Neuronal stem cell (in vitro differentiated cells): ENCODE measurements at regions not wholly inside any gene's neighbourhood (a gene's known extent, or its start where the extent isn't known, plus 50 kb on each side); places are given as distances from the start of the nearest gene placed in this dataset.

Source experiments
- DNase-seq: peaks from one replicate; pipeline ENCODE4 v3.0.0-alpha.2; 2013; ENCODE audit warnings: low spot score
- H2AFZ ChIP-seq: one replicate; pipeline ENCODE4 v1.6.1; 2013; ENCODE audit warnings: mild to moderate bottlenecking, low read length, inconsistent platforms
- H2AK5ac ChIP-seq: 2 replicates; pipeline ENCODE4 v1.6.1; 2013; ENCODE audit warnings: low read depth, mild to moderate bottlenecking, inconsistent platforms, low read length, moderate library complexity, mixed read lengths
- H2BK120ac ChIP-seq: 2 replicates; pipeline ENCODE4 v1.6.1; 2013; ENCODE audit warnings: low read depth, mild to moderate bottlenecking, inconsistent platforms, low read length, moderate library complexity, mixed read lengths
- H2BK12ac ChIP-seq: one replicate; pipeline ENCODE4 v1.6.1; 2013; ENCODE audit warnings: low read length, inconsistent platforms
- H2BK15ac ChIP-seq: 2 replicates; pipeline ENCODE4 v1.6.1; 2013; ENCODE audit warnings: mild to moderate bottlenecking, low read length, inconsistent platforms, mixed read lengths
- H2BK5ac ChIP-seq: one replicate; pipeline ENCODE4 v1.6.1; 2013; ENCODE audit warnings: inconsistent platforms, mild to moderate bottlenecking, low read length, moderate library complexity
- H3K14ac ChIP-seq: one replicate; pipeline ENCODE4 v1.6.1; 2013; ENCODE audit warnings: low read length, inconsistent platforms
- H3K18ac ChIP-seq: 2 replicates; pipeline ENCODE4 v1.6.1; 2013; ENCODE audit warnings: low read length, inconsistent platforms
- H3K23ac ChIP-seq: 2 replicates; pipeline ENCODE4 v1.6.1; 2013; ENCODE audit warnings: low read depth, mild to moderate bottlenecking, mixed read lengths, low read length, inconsistent platforms; ENCODE audit not compliant: poor library complexity
- H3K27ac ChIP-seq: replicated peaks from 3 replicates; pipeline ENCODE4 v1.5.1; 2013; ENCODE audit warnings: low read length, inconsistent platforms
- H3K27me3 ChIP-seq, 3 experiments: 2 replicates each; pipeline ENCODE4 v1.6.1; 2013; ENCODE audit warnings: low read length in 3 of 3, mild to moderate bottlenecking in 2 of 3, inconsistent platforms in 1 of 3, low read depth in 1 of 3, mixed read lengths in 1 of 3, moderate library complexity in 1 of 3; ENCODE audit not compliant: control insufficient read depth in 3 of 3, insufficient read depth in 3 of 3
- H3K36me3 ChIP-seq, 2 donors: replicated peaks in 1 of 2; 2 replicates each; pipeline ENCODE4 v1.6.1; 2013; ENCODE audit warnings: low read length in 2 of 2; ENCODE audit not compliant: control insufficient read depth in 2 of 2, insufficient read depth in 2 of 2
- H3K4ac ChIP-seq: 2 replicates; pipeline ENCODE4 v1.6.1; 2013; ENCODE audit warnings: inconsistent platforms, mild to moderate bottlenecking, low read length, moderate library complexity
- H3K4me1 ChIP-seq, 2 donors: 1 replicate in 1 of 2; 2 replicates in 1 of 2; pipeline ENCODE4 v1.6.1; 2013; ENCODE audit warnings: low read length in 2 of 2, low read depth in 1 of 2; ENCODE audit not compliant: control insufficient read depth in 2 of 2, insufficient read depth in 1 of 2
- H3K4me2 ChIP-seq: one replicate; pipeline ENCODE4 v1.6.1; 2013; ENCODE audit warnings: mild to moderate bottlenecking, low read length, inconsistent platforms; ENCODE audit not compliant: insufficient read depth, poor library complexity, severe bottlenecking
- H3K4me3 ChIP-seq, 2 donors: 2 replicates each; pipeline ENCODE4 v1.5.1; 2013; ENCODE audit warnings: low read length in 2 of 2, mild to moderate bottlenecking in 2 of 2, inconsistent platforms in 1 of 2, moderate library complexity in 1 of 2
- H3K79me1 ChIP-seq: one replicate; pipeline ENCODE4 v1.6.1; 2013; ENCODE audit warnings: low read depth, mild to moderate bottlenecking, inconsistent platforms, low read length, moderate library complexity
- H3K9ac ChIP-seq: one replicate; pipeline ENCODE4 v1.6.1; 2013; ENCODE audit warnings: mild to moderate bottlenecking, low read depth, low read length, inconsistent platforms; ENCODE audit not compliant: poor library complexity
- H3K9me3 ChIP-seq, 2 donors: replicated peaks in 1 of 2; 2 replicates each; pipeline versions ENCODE3 to v1.6.1; 2013; ENCODE audit warnings: low read length in 2 of 2, mild to moderate bottlenecking in 2 of 2, inconsistent platforms in 1 of 2, low read depth in 1 of 2, mixed read lengths in 1 of 2, moderate library complexity in 1 of 2; ENCODE audit not compliant: control insufficient read depth in 2 of 2, insufficient read depth in 1 of 2
- H4K8ac ChIP-seq: one replicate; pipeline ENCODE4 v1.6.1; 2013; ENCODE audit warnings: low read depth, mild to moderate bottlenecking, inconsistent platforms, low read length, moderate library complexity
- H4K91ac ChIP-seq: one replicate; pipeline ENCODE4 v1.6.1; 2013; ENCODE audit warnings: low read length, low read depth, mild to moderate bottlenecking, inconsistent platforms; ENCODE audit not compliant: poor library complexity
- WGBS, 2 donors: extraction: QIAGEN DNeasy Blood & Tissue Kit; methylation state at CpG; one replicate each; pipeline ENCODE4 v1.1.7; 2013; ENCODE audit warnings: missing lambda C conversion rate in 2 of 2, mixed read lengths in 1 of 2; ENCODE audit not compliant: insufficient read length in 2 of 2, insufficient replicate concordance in 1 of 2; ENCODE audit errors: extremely low coverage in 2 of 2; 5-methylcytosine and 5-hydroxymethylcytosine counted together

DNA sequence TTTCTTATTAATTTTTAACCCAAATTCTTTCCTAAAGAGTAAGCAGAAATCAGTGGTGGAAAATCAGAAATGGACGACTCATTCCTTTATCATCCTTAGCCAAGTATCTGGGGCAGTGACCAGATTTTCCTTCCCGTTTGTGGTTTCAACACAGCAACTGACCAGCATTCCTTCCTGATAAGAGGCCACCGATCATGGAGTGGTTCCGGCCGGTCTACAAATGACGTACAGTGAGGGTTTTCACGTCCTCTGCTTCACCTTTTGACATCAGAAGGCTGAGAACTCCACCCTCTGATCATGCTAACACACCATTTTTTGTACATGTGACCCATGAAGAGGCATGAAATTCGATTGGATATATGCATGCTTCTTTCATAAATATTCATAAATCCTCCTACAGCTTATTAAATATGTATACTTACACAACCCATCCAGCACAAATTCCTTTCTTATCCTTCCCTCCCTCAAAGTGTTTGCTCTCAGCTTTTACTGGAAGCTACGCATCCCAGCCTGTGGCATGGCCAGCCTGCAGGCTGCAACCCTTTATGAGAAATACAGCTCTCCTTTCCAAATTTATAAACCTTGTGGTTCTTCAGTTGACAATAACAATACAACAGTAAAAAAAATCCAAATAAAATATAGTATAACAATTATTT, 173.0 kb upstream of the CASK start:
- no peak overlapping the region for H2BK12ac ChIP-seq
- no peak overlapping the region for H3K23ac ChIP-seq
- no peaks in the 10 kb centered on the region for H3K9me3 ChIP-seq
- H3K4ac ChIP-seq, result no peak overlapping the region
- no peak overlapping the region for H2BK120ac ChIP-seq
- H4K8ac ChIP-seq, result no peak overlapping the region
- no peak overlapping the region for H3K14ac ChIP-seq
- WGBS, 2 donors, result no CpG with 5 or more reads among the region's 9 CpGs
- H3K4me1 ChIP-seq, result no peaks in the 10 kb centered on the region
- no peak overlapping the region for H3K4me2 ChIP-seq
- no peak overlapping the region for H3K9ac ChIP-seq
- H3K4me3 ChIP-seq, result no peak overlapping the region
- no peak overlapping the region for H3K27ac ChIP-seq
- no peak for DNase-seq
- H2AK5ac ChIP-seq, result no peak overlapping the region
- no peak overlapping the region for H2BK15ac ChIP-seq
- H3K36me3 ChIP-seq, result no peaks in the 10 kb centered on the region
- H2AFZ ChIP-seq, result no peak overlapping the region
- no peak overlapping the region for H2BK5ac ChIP-seq
- no peak overlapping the region for H3K18ac ChIP-seq
- no peaks in the 10 kb centered on the region for H3K27me3 ChIP-seq
- no peaks in the 10 kb centered on the region for H3K79me1 ChIP-seq
- no peak overlapping the region for H4K91ac ChIP-seq

DNA sequence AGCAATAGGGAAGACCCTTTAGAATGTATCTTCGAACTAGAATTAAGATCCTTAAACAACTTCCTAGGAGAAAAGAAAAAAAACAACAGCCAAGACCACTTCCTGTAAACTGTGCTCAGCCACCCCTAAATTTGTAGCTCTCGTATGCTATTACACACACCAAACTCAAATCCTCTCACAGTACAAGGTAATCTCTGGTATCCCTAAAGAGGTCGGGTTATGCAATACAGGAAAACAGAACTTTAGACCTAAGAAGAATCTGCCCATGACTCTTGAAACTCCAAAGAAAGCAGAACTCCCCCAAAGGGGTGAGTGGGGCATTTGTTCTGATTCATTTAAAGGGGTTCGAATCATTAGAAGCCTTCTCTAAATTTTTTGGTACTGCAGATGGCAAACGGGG, 170.9 kb upstream of the CASK start:
- Histone ChIP-seq H3K14ac (no peak overlapping the region), H3K18ac (no peak overlapping the region), H2BK12ac (no peak overlapping the region), H4K91ac (no peak overlapping the region), H3K4me3 (no peak overlapping the region), H3K4ac (no peak overlapping the region), H3K23ac (no peak overlapping the region), H3K4me1 (no peaks in the 10 kb centered on the region), H3K36me3 (no peaks in the 10 kb centered on the region), H3K27me3 (no peaks in the 10 kb centered on the region), H3K79me1 (no peaks in the 10 kb centered on the region), H2BK15ac (no peak overlapping the region), H4K8ac (no peak overlapping the region), H2AK5ac (no peak overlapping the region), H3K27ac (no peak overlapping the region), H2BK120ac (no peak overlapping the region), H3K9ac (no peak overlapping the region), H2AFZ (no peak overlapping the region), H2BK5ac (no peak overlapping the region), H3K9me3 (no peaks in the 10 kb centered on the region), H3K4me2 (no peak overlapping the region)
- no CpG with 5 or more reads among the region's 5 CpGs for WGBS, 2 donors
- no peak for DNase-seq

DNA sequence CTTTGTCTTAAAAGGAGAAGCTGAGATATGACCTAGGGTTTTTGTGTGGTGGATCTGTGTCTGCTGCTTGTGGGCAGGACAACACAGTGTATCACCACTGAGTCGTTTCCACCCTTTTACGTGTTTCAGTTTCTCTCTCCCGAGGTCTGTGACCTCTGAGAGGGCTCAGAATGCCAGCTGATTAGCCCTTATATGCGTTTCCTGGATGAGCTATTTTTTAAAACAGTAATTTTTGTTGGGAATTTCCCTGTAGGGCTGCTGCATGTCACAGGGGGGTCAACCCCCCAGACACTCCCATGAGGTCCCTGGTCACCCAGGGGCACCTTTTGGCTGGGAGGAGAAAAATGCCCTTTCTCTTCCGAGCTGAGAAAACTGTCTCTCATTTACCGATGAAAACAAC, 170.4 kb upstream of the CASK start:
- Histone ChIP-seq H3K27ac (no peak overlapping the region), H2AK5ac (no peak overlapping the region), H3K79me1 (no peaks in the 10 kb centered on the region), H3K36me3 (no peaks in the 10 kb centered on the region), H3K4ac (no peak overlapping the region), H3K9ac (no peak overlapping the region), H2BK5ac (no peak overlapping the region), H3K4me1 (peaks cover 0 to under 1% of the 10 kb centered on the region in 2 donors), H3K9me3 (no peaks in the 10 kb centered on the region), H3K14ac (no peak overlapping the region), H2BK12ac (no peak overlapping the region), H4K91ac (no peak overlapping the region), H3K4me2 (no peak overlapping the region), H3K18ac (no peak overlapping the region), H3K23ac (no peak overlapping the region), H3K4me3 (no peak overlapping the region), H3K27me3 (no peaks in the 10 kb centered on the region), H2BK120ac (no peak overlapping the region), H4K8ac (no peak overlapping the region), H2AFZ (no peak overlapping the region), H2BK15ac (no peak overlapping the region)
- no peak for DNase-seq
- WGBS, 2 donors, result no CpG with 5 or more reads among the region's 6 CpGs

- H3K27me3 ChIP-seq, result no peaks in the 10 kb centered on the region
- H3K79me1 ChIP-seq, result no peaks in the 10 kb centered on the region
- H2AFZ ChIP-seq, result no peak overlapping the region
- no peak overlapping the region for H3K4me2 ChIP-seq
- H2BK12ac ChIP-seq, result no peak overlapping the region
- H3K4ac ChIP-seq, result no peak overlapping the region
- H3K9ac ChIP-seq, result no peak overlapping the region
- no peak overlapping the region for H4K91ac ChIP-seq
- no peak overlapping the region for H3K18ac ChIP-seq
- H2AK5ac ChIP-seq, result no peak overlapping the region
- H3K23ac ChIP-seq, result no peak overlapping the region
- no peak overlapping the region for H3K27ac ChIP-seq
- no peak overlapping the region for H2BK120ac ChIP-seq
- H3K36me3 ChIP-seq, result no peaks in the 10 kb centered on the region
- no peak overlapping the region for H4K8ac ChIP-seq
- no peak overlapping the region for H2BK15ac ChIP-seq
- no CpG with 5 or more reads among the region's 1 CpG for WGBS, 2 donors
- no peak for DNase-seq
- H2BK5ac ChIP-seq, result no peak overlapping the region
- no peak overlapping the region for H3K14ac ChIP-seq
- no peaks in the 10 kb centered on the region for H3K9me3 ChIP-seq
- H3K4me3 ChIP-seq, result no peak overlapping the region
- peaks cover 0 to 3% of the 10 kb centered on the region in 2 donors for H3K4me1 ChIP-seq
These were observed 167.0 kb upstream of the CASK start for GRCh38 chrX:42090395-42090794.
